ENCODE measurements at regions not wholly inside any gene's neighbourhood (a gene's known extent, or its start where the extent isn't known, plus 50 kb on each side); places are given as distances from the start of the nearest gene placed in this dataset.

DNA sequence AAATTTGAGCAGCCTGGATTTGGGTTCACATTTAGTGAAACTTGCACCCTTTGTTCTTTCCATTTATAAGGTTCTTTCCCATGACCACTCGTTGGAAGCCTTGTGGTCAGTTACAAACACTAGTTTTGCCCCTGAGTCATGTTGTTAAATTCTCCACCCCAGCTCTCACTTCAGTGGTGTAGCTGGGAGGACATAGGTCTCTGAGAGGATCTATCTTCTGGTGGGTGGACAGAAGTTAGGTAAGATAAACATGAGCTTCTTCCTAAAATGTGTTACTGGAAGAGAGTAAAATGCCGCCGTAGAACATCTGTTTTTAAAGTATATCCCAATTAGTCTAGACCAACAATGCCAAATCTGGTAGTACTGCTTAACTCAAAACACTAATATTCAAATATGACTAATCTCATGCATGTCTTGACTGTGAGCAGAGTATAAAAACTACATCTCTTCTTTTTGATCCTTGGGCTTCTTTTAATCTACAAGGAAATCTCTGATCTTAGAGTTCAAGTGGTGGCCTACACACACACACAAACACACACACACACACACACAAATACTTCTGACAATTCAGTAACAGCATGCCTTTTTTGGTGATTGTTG is 162.6 kb upstream of the FN1 start:
- no peak for DNase-seq (ENCODE audit: low spot score)
- TF ChIP-seq HNF4G (IDR thresholded peaks at IDR 0.05) (no peak), SP1 (IDR thresholded peaks at IDR 0.05) (no peak), ZBTB33 (IDR thresholded peaks at IDR 0.05) (no peak), TAF1 (conservative IDR thresholded peaks at IDR 0.05) (no peak), EGR1 (IDR thresholded peaks at IDR 0.05; ENCODE audit: low read depth in 2 of 2) (no peak), FOXA1 (IDR thresholded peaks at IDR 0.05) (no peak), YY1 (IDR thresholded peaks at IDR 0.05) (no peak), RAD21 (IDR thresholded peaks at IDR 0.05) (no peak), FOXA2 (IDR thresholded peaks at IDR 0.05) (no peak), RXRA (IDR thresholded peaks at IDR 0.05) (no peak), HNF4A (conservative IDR thresholded peaks at IDR 0.05) (no peak)
- TF ChIP-seq, protein P1, sequence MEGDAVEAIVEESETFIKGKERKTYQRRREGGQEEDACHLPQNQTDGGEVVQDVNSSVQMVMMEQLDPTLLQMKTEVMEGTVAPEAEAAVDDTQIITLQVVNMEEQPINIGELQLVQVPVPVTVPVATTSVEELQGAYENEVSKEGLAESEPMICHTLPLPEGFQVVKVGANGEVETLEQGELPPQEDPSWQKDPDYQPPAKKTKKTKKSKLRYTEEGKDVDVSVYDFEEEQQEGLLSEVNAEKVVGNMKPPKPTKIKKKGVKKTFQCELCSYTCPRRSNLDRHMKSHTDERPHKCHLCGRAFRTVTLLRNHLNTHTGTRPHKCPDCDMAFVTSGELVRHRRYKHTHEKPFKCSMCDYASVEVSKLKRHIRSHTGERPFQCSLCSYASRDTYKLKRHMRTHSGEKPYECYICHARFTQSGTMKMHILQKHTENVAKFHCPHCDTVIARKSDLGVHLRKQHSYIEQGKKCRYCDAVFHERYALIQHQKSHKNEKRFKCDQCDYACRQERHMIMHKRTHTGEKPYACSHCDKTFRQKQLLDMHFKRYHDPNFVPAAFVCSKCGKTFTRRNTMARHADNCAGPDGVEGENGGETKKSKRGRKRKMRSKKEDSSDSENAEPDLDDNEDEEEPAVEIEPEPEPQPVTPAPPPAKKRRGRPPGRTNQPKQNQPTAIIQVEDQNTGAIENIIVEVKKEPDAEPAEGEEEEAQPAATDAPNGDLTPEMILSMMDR (IDR thresholded peaks at IDR 0.05; ENCODE audit: low read depth, low read length, missing input control) = no peak
- TF ChIP-seq, protein P2, sequence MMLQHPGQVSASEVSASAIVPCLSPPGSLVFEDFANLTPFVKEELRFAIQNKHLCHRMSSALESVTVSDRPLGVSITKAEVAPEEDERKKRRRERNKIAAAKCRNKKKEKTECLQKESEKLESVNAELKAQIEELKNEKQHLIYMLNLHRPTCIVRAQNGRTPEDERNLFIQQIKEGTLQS (IDR thresholded peaks at IDR 0.05) = no peak
- WGBS = 88% methylated on average over 3 of the region's 3 CpGs

DNA sequence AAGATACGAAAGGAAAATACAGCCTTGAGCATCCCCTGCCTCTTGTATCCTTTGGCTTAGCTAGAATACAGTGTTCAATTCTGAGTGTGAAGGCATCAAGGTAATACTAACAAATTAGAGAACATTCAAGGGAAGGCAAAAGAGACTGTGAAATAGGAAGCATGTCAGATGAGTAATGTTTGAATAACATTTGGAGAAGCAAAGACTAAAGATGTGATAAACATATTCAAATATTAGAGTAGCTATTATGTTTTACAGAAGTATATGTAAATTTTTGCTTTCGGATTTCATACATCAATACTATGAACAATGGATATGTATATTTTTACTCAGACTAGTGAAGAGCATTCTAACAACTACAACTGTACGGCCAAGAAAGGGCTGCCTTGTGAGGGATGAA is 161.7 kb upstream of the FN1 start:
- Histone ChIP-seq H3K27me3 (ENCODE audit: control insufficient read depth in 4 of 4, insufficient read depth in 4 of 4, low read length in 3 of 4) (no peaks in the 10 kb centered on the region), H3K36me3 (ENCODE audit: control insufficient read depth in 4 of 4, insufficient read depth in 3 of 4, low read depth in 1 of 4, low read length in 3 of 4) (no peaks in the 10 kb centered on the region), H3K4me3 (ENCODE audit: low read depth in 1 of 3, low read length in 3 of 3) (no peak overlapping the region), H3K9ac (ENCODE audit: low read depth in 1 of 2, low read length in 2 of 2) (no peak overlapping the region), H3K4me1 (ENCODE audit: control insufficient read depth in 4 of 4, insufficient read depth in 4 of 4, low read length in 3 of 4) (no peaks in the 10 kb centered on the region), H3K9me3 (ENCODE audit: control insufficient read depth in 4 of 4, low read length in 3 of 4) (no peaks in the 10 kb centered on the region), H3K27ac (ENCODE audit: low read depth in 1 of 2, low read length in 2 of 2) (no peak overlapping the region)
- DNase-seq (ENCODE audit: low spot score) = no peak
- WGBS = 95% methylated on average over 3 of the region's 3 CpGs
- TF ChIP-seq HNF4G (IDR thresholded peaks at IDR 0.05) (no peak), TAF1 (conservative IDR thresholded peaks at IDR 0.05) (no peak), NR2F2 (IDR thresholded peaks at IDR 0.05) (no peak), GABPA (IDR thresholded peaks at IDR 0.05 in 1 of 2, conservative IDR thresholded peaks at IDR 0.05 in 1 of 2) (no peak), EGR1 (IDR thresholded peaks at IDR 0.05; ENCODE audit: low read depth in 2 of 2) (no peak), YY1 (IDR thresholded peaks at IDR 0.05) (no peak), RXRA (IDR thresholded peaks at IDR 0.05) (no peak), SP1 (IDR thresholded peaks at IDR 0.05) (no peak), JUND (IDR thresholded peaks at IDR 0.05) (no peak), HNF4A (conservative IDR thresholded peaks at IDR 0.05) (no peak)
- TF ChIP-seq, protein P2 (IDR thresholded peaks at IDR 0.05) = no peak
- TF ChIP-seq, protein P1 (IDR thresholded peaks at IDR 0.05; ENCODE audit: low read depth, low read length, missing input control) = no peak

More for the DNA sequence above, 162.6 kb upstream of the FN1 start:
- H3K9ac ChIP-seq (ENCODE audit: low read depth in 1 of 2, low read length in 2 of 2) = no peak overlapping the region
- H3K4me1 ChIP-seq (ENCODE audit: control insufficient read depth in 4 of 4, insufficient read depth in 4 of 4, low read length in 3 of 4) = no peaks in the 10 kb centered on the region
- no peaks in the 10 kb centered on the region for H3K9me3 ChIP-seq (ENCODE audit: control insufficient read depth in 4 of 4, low read length in 3 of 4)
- H3K27ac ChIP-seq (ENCODE audit: low read depth in 1 of 2, low read length in 2 of 2) = no peak overlapping the region
- H3K27me3 ChIP-seq (ENCODE audit: control insufficient read depth in 4 of 4, insufficient read depth in 4 of 4, low read length in 3 of 4) = no peaks in the 10 kb centered on the region
- no peak overlapping the region for H3K4me3 ChIP-seq (ENCODE audit: low read depth in 1 of 3, low read length in 3 of 3)
- no peaks in the 10 kb centered on the region for H3K36me3 ChIP-seq (ENCODE audit: control insufficient read depth in 4 of 4, insufficient read depth in 3 of 4, low read depth in 1 of 4, low read length in 3 of 4)

All from liver (tissue), 8 donors.